Loucy (cell line): ENCODE measurements at regions not wholly inside any gene's neighbourhood (a gene's known extent, or its start where the extent isn't known, plus 50 kb on each side); places are given as distances from the start of the nearest gene placed in this dataset.

Experiments used
- H2AFZ ChIP-seq: fragments of 200-600 bp; sonication (generic); 2 replicates; pipeline ENCODE4 v1.6.0; 2016; ENCODE audit warnings: antibody characterized with exemption, mild to moderate bottlenecking, low read length, moderate library complexity
- H3F3A ChIP-seq: fragments of 200-600 bp; 2 replicates; pipeline ENCODE4 v1.6.0; 2016; ENCODE audit warnings: antibody characterized with exemption, low read depth, mild to moderate bottlenecking
- H3K27me3 ChIP-seq: fragments of 200-600 bp; sonication (generic); 2 replicates; pipeline ENCODE4 v1.6.1; 2014; ENCODE audit warnings: low read length, mild to moderate bottlenecking; ENCODE audit not compliant: insufficient read depth, poor library complexity, severe bottlenecking
- H3K36me3 ChIP-seq: fragments of 200-600 bp; sonication (generic); 2 replicates; pipeline ENCODE4 v1.6.1; 2016; ENCODE audit warnings: low read length; ENCODE audit not compliant: insufficient read depth
- H3K4me1 ChIP-seq: fragments of 200-600 bp; sonication (generic); 2 replicates; pipeline ENCODE4 v1.5.1; 2014; ENCODE audit warnings: low read length, mild to moderate bottlenecking; ENCODE audit not compliant: insufficient read depth, poor library complexity, severe bottlenecking
- H3K4me2 ChIP-seq: fragments of 200-600 bp; sonication (generic); 2 replicates; pipeline ENCODE4 v1.6.0; 2014; ENCODE audit warnings: antibody characterized with exemption, low read length, low read depth, mild to moderate bottlenecking; ENCODE audit not compliant: poor library complexity, severe bottlenecking
- H3K4me3 ChIP-seq: fragments of 200-600 bp; sonication (generic); 2 replicates; pipeline ENCODE4 v1.5.1; 2014; ENCODE audit warnings: low read length, mild to moderate bottlenecking, mixed read lengths; ENCODE audit not compliant: poor library complexity, severe bottlenecking
- H3K79me2 ChIP-seq: fragments of 200-600 bp; sonication (generic); 2 replicates; pipeline ENCODE4 v1.6.1; 2014; ENCODE audit warnings: low read length; ENCODE audit not compliant: insufficient read depth
- H3K9ac ChIP-seq: fragments of 200-600 bp; sonication (generic); 2 replicates; pipeline ENCODE4 v1.6.0; 2014; ENCODE audit warnings: mild to moderate bottlenecking, low read depth, low read length, moderate library complexity; ENCODE audit not compliant: poor library complexity, severe bottlenecking
- H3K9me2 ChIP-seq: fragments of 200-600 bp; sonication (generic); replicated peaks from 2 replicates; pipeline ENCODE4 v1.6.1; 2016; ENCODE audit warnings: low read depth, low read length, mixed read lengths
- H3K9me3 ChIP-seq: fragments of 200-600 bp; sonication (generic); 2 replicates; pipeline ENCODE4 v1.6.1; 2014; ENCODE audit warnings: mild to moderate bottlenecking, antibody characterized with exemption, low read length, low read depth; ENCODE audit not compliant: insufficient read depth
- H4K20me1 ChIP-seq: fragments of 200-600 bp; sonication (generic); 2 replicates; pipeline ENCODE4 v1.6.0; 2014; ENCODE audit warnings: antibody characterized with exemption, low read length, mild to moderate bottlenecking; ENCODE audit not compliant: insufficient read depth, poor library complexity, severe bottlenecking
- EZH2phosphoT487 ChIP-seq: fragments of 200-600 bp; IDR thresholded peaks from 2 replicates; pipeline ENCODE4 v1.6.1; 2018; ENCODE audit warnings: antibody characterized with exemption, mild to moderate bottlenecking, moderate library complexity, borderline replicate concordance
- TF ChIP-seq, protein P1 (sequence below): fragments of 200-600 bp; sonication (generic); conservative IDR thresholded peaks from 2 replicates; pipeline ENCODE4 v1.5.1; 2014; ENCODE audit warnings: mild to moderate bottlenecking, antibody characterized with exemption, low read length

DNA sequence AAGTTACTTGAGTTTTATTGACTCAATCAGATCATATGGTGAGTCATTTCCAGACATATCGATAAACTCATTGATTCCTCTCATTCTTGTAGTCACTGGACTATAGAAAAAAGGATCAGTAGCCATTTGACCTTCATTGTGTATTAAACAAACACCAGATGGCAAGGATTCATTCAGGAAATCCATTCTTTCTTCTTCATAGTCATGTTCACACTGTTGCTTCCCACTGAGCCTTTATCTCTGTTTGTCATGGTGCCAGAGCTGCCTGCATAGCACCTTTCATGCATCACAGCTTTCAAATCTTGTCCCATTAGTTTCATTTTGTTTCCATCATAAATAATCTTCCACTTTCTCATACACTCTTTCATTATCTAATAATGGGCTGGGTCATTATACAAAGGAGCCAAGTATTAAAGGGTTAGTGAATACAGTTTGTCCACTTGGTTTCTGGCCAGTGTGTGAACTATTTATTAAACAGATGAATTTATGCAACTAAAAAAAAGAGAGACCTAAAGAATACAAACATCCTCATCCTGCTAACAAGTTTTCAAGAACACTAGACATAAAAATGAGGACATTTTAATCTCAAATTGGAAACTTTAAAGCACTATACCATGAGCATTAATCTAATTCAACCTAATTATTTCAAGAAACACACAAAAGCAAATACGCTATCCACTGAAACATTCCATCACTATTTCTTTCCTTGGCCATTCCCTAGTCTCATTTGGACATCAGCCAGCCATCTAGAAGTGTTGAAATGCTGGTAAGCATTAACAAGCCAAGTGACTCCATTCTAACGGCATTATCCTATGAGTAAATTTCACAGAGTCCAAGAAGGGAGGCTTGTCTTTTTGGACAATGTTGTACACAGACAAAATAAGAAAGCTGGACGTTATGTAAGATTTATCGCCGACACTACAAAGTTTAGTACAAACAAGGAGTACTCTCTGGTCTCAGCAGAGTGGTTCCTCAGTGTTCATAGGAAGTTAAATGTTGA is 476.5 kb downstream of the FOXG1 start:
- Histone ChIP-seq H4K20me1 (no peaks in the 10 kb centered on the region), H3K4me3 (no peak overlapping the region), H3K79me2 (no peaks in the 10 kb centered on the region), H2AFZ (no peak overlapping the region), H3K4me2 (no peak overlapping the region), H3K27me3 (no peaks in the 10 kb centered on the region), H3K9me3 (no peaks in the 10 kb centered on the region; the same call in 1 of the 2 replicates), H3K9me2 (no peaks in the 10 kb centered on the region), H3F3A (no peaks in the 10 kb centered on the region), H3K36me3 (no peaks in the 10 kb centered on the region), H3K4me1 (no peaks in the 10 kb centered on the region), H3K9ac (no peak overlapping the region)
- TF ChIP-seq EZH2phosphoT487 = no peak
- TF ChIP-seq, protein P1, sequence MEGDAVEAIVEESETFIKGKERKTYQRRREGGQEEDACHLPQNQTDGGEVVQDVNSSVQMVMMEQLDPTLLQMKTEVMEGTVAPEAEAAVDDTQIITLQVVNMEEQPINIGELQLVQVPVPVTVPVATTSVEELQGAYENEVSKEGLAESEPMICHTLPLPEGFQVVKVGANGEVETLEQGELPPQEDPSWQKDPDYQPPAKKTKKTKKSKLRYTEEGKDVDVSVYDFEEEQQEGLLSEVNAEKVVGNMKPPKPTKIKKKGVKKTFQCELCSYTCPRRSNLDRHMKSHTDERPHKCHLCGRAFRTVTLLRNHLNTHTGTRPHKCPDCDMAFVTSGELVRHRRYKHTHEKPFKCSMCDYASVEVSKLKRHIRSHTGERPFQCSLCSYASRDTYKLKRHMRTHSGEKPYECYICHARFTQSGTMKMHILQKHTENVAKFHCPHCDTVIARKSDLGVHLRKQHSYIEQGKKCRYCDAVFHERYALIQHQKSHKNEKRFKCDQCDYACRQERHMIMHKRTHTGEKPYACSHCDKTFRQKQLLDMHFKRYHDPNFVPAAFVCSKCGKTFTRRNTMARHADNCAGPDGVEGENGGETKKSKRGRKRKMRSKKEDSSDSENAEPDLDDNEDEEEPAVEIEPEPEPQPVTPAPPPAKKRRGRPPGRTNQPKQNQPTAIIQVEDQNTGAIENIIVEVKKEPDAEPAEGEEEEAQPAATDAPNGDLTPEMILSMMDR = no peak

DNA sequence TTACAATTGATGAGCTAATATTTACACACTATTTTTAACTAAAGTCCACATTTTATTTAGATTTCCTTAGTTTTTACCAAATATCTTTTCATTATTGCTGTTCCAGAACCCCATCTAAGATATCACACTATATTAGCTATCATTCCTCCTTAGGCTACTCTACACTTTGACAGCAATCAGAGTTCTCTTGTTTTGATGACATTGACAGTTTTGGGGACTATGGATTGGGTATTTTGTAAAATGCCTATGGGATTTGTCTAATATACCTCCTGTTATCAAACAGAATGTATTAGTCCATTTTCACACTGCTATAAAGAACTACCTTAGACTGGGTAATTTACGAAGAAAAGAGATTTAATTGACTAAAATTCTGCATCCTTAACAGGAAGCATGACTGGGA is 489.1 kb downstream of the FOXG1 start:
- H3K36me3 ChIP-seq = no peaks in the 10 kb centered on the region
- no peaks in the 10 kb centered on the region for H3K9me2 ChIP-seq
- no peaks in the 10 kb centered on the region for H3K4me1 ChIP-seq
- H3K9me3 ChIP-seq = 0 out of 2 replicates have a peak, but pooled peaks cover 4% of the 10 kb centered on the region
- no peak for TF ChIP-seq EZH2phosphoT487
- TF ChIP-seq, protein P1 = no peak
- no peaks in the 10 kb centered on the region for H3K79me2 ChIP-seq
- no peaks in the 10 kb centered on the region for H3K27me3 ChIP-seq
- H4K20me1 ChIP-seq = no peaks in the 10 kb centered on the region
- H3K9ac ChIP-seq = no peak overlapping the region
- no peak overlapping the region for H3K4me2 ChIP-seq
- H2AFZ ChIP-seq = no peak overlapping the region
- H3F3A ChIP-seq = no peaks in the 10 kb centered on the region
- H3K4me3 ChIP-seq = no peak overlapping the region

DNA sequence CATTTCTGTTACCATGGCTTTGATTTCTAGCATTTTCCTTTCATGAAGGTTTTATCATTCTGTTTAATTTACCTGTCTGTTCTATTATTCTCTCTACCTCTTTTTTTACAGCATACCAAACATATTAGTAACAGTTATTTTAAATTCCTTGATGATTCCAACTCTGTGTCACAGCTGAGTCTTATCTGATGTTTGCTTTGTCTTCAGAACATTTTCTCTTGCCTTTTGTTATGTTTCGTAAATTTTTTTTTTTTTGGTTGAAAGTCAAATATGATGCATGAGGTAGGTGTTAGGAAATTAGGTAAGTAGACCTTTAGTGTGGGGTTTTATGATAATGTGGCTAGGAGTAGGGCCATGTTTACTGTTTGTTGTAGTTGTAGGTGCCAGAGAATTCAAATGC is 496.4 kb downstream of the FOXG1 start:
- Histone ChIP-seq H3K36me3 (no peaks in the 10 kb centered on the region), H4K20me1 (no peaks in the 10 kb centered on the region), H3K4me3 (no peak overlapping the region), H2AFZ (no peak overlapping the region), H3K9me3 (no peaks in the 10 kb centered on the region), H3F3A (no peaks in the 10 kb centered on the region), H3K4me2 (no peak overlapping the region), H3K9me2 (no peaks in the 10 kb centered on the region), H3K79me2 (no peaks in the 10 kb centered on the region), H3K4me1 (no peaks in the 10 kb centered on the region), H3K27me3 (no peaks in the 10 kb centered on the region), H3K9ac (no peak overlapping the region)
- TF ChIP-seq, protein P1 = no peak
- TF ChIP-seq EZH2phosphoT487 = no peak
